IMR-90 (cell line): ENCODE measurements at regions not wholly inside any gene's neighbourhood (a gene's known extent, or its start where the extent isn't known, plus 50 kb on each side); places are given as distances from the start of the nearest gene placed in this dataset.

ENCODE experiments used
- ATAC-seq: fragments of 200-7000 bp; cut with Tn5 transposase; 2 replicates; pipeline ENCODE4 v1.9.1; 2020; ENCODE audit warnings: low read depth, mild to moderate bottlenecking, moderate library complexity
- BruUV-seq: library from RNA; stranded (reverse); fragments of 400-500 nt; replicated peaks from 2 replicates; lab custom pipeline; 2021; lab: Mats Ljungman, UMichigan
- CTCF ChIA-PET: fragments of 300-600 bp; formaldehyde crosslinking; extraction: SDS; loops from one replicate; lab custom pipeline; 2021; ENCODE audit warnings: antibody characterized with exemption; lab: Yijun Ruan, JAX
- POLR2A ChIA-PET: fragments of 300-600 bp; sonication (Branson Sonifier 250); formaldehyde crosslinking; loops from one replicate; lab custom pipeline; 2022; ENCODE audit warnings: antibody characterized with exemption; ENCODE audit not compliant: unreplicated experiment; lab: Charles Lee
- DNase-seq: peaks from one replicate; pipeline ENCODE4 v3.0.0; 2013
- H2AFZ ChIP-seq: replicated peaks from 2 replicates; pipeline ENCODE3; 2013; ENCODE audit warnings: low read length, mild to moderate bottlenecking; ENCODE audit not compliant: poor library complexity
- H2AK5ac ChIP-seq: 2 replicates; pipeline ENCODE4 v1.6.1; 2013; ENCODE audit warnings: low read depth, low read length, inconsistent platforms
- H2AK9ac ChIP-seq: replicated peaks from 2 replicates; pipeline ENCODE3; 2013; ENCODE audit warnings: mild to moderate bottlenecking, low read depth, low read length, moderate library complexity; ENCODE audit not compliant: poor library complexity
- H2BK120ac ChIP-seq: 2 replicates; pipeline ENCODE4 v1.6.1; 2013; ENCODE audit warnings: low read depth, low read length, inconsistent platforms
- H2BK15ac ChIP-seq: 3 replicates; pipeline ENCODE4 v1.6.1; 2013; ENCODE audit warnings: low read depth, low read length, inconsistent platforms
- H2BK20ac ChIP-seq: 2 replicates; pipeline ENCODE4 v1.6.1; 2013; ENCODE audit warnings: low read depth, mild to moderate bottlenecking, inconsistent platforms, low read length, moderate library complexity
- H2BK5ac ChIP-seq: 2 replicates; pipeline ENCODE4 v1.6.1; 2013; ENCODE audit warnings: mild to moderate bottlenecking, low read depth, low read length, inconsistent platforms; ENCODE audit not compliant: poor library complexity, severe bottlenecking
- H3K14ac ChIP-seq: replicated peaks from 2 replicates; pipeline ENCODE4 v1.6.1; 2013; ENCODE audit warnings: low read depth, low read length, inconsistent platforms
- H3K18ac ChIP-seq: 2 replicates; pipeline ENCODE4 v1.6.1; 2013; ENCODE audit warnings: low read depth, low read length, control low read depth
- H3K23ac ChIP-seq: 2 replicates; pipeline ENCODE4 v1.6.1; 2013; ENCODE audit warnings: low read depth, low read length, inconsistent platforms
- H3K27ac ChIP-seq: 2 replicates; pipeline ENCODE4 v1.5.1; 2013; ENCODE audit warnings: mild to moderate bottlenecking, control low read depth, low read length; ENCODE audit not compliant: insufficient read depth
- H3K27me3 ChIP-seq: 2 replicates; pipeline ENCODE4 v1.6.1; 2013; ENCODE audit warnings: low read length; ENCODE audit not compliant: control insufficient read depth, insufficient read depth
- H3K36me3 ChIP-seq: 2 replicates; pipeline ENCODE4 v1.6.1; 2013; ENCODE audit warnings: low read length, mixed read lengths; ENCODE audit not compliant: control insufficient read depth, insufficient read depth
- H3K4ac ChIP-seq: 2 replicates; pipeline ENCODE4 v1.6.1; 2013; ENCODE audit warnings: low read depth, low read length, inconsistent platforms
- H3K4me1 ChIP-seq: 2 replicates; pipeline ENCODE4 v1.6.1; 2013; ENCODE audit warnings: low read length, mixed read lengths; ENCODE audit not compliant: control insufficient read depth, insufficient read depth
- H3K4me2 ChIP-seq: 2 replicates; pipeline ENCODE4 v1.6.1; 2013; ENCODE audit warnings: low read depth, mild to moderate bottlenecking, control low read depth, low read length, moderate library complexity
- H3K4me3 ChIP-seq: 2 replicates; pipeline ENCODE4 v1.5.1; 2013; ENCODE audit warnings: low read depth, mild to moderate bottlenecking, control low read depth, low read length, moderate library complexity; ENCODE audit not compliant: insufficient read depth
- H3K56ac ChIP-seq: 2 replicates; pipeline ENCODE4 v1.6.1; 2013; ENCODE audit warnings: low read length, inconsistent platforms; ENCODE audit not compliant: insufficient read depth; ENCODE audit errors: extremely low read depth
- H3K79me1 ChIP-seq, 2 experiments: 2 replicates each; pipeline ENCODE4 v1.6.1; 2013; ENCODE audit warnings: low read length in 2 of 2, inconsistent platforms in 1 of 2, low read depth in 1 of 2
- H3K9ac ChIP-seq: 2 replicates; pipeline ENCODE4 v1.6.1; 2013; ENCODE audit warnings: low read depth, low read length, control low read depth
- H3K9me1 ChIP-seq: 2 replicates; pipeline ENCODE4 v1.6.1; 2013; ENCODE audit warnings: low read length, inconsistent platforms; ENCODE audit not compliant: insufficient read depth
- H3K9me3 ChIP-seq: 2 replicates; pipeline ENCODE4 v1.6.1; 2013; ENCODE audit warnings: low read length; ENCODE audit not compliant: control insufficient read depth, insufficient read depth
- H4K20me1 ChIP-seq: 2 replicates; pipeline ENCODE4 v1.6.1; 2013; ENCODE audit warnings: low read length, inconsistent platforms; ENCODE audit not compliant: insufficient read depth
- H4K5ac ChIP-seq: 2 replicates; pipeline ENCODE4 v1.6.1; 2013; ENCODE audit warnings: mild to moderate bottlenecking, low read depth, low read length, control low read depth
- H4K8ac ChIP-seq, 2 experiments: 2 replicates each; pipeline ENCODE4 v1.6.1; 2013; ENCODE audit warnings: low read depth in 2 of 2, low read length in 2 of 2, control low read depth in 1 of 2, inconsistent platforms in 1 of 2
- H4K91ac ChIP-seq: 2 replicates; pipeline ENCODE4 v1.6.1; 2013; ENCODE audit warnings: low read depth, low read length, inconsistent platforms; ENCODE audit not compliant: insufficient read depth
- BHLHE40 ChIP-seq: fragments of 150-350 bp; IDR thresholded peaks from 2 replicates; pipeline ENCODE4 v1.6.1; 2016; ENCODE audit warnings: mild to moderate bottlenecking, low read depth, low read length
- CHD1 ChIP-seq: IDR thresholded peaks from 2 replicates; pipeline ENCODE4 v1.6.1; 2012; ENCODE audit warnings: low read depth, low read length, improper control_type of control experiment
- CTCF ChIP-seq: conservative IDR thresholded peaks from 2 replicates; pipeline ENCODE4 v1.5.1; 2012; ENCODE audit warnings: mild to moderate bottlenecking, low read depth, low read length, improper control_type of control experiment
- ELK1 ChIP-seq: fragments of 150-350 bp; IDR thresholded peaks from 2 replicates; pipeline ENCODE4 v1.6.1; 2016; ENCODE audit warnings: low read depth, mild to moderate bottlenecking, low read length, moderate library complexity, borderline replicate concordance
- FOS ChIP-seq: fragments of 150-350 bp; IDR thresholded peaks from 2 replicates; pipeline ENCODE4 v1.6.1; 2016; ENCODE audit warnings: low read depth, low read length
- MAFK ChIP-seq: IDR thresholded peaks from 2 replicates; pipeline ENCODE4 v1.6.1; 2012; ENCODE audit warnings: low read depth, low read length, improper control_type of control experiment
- MAZ ChIP-seq: IDR thresholded peaks from 2 replicates; pipeline ENCODE4 v1.6.1; 2012; ENCODE audit warnings: low read depth, mild to moderate bottlenecking, low read length, improper control_type of control experiment, moderate library complexity, borderline replicate concordance
- MXI1 ChIP-seq: IDR thresholded peaks from 2 replicates; pipeline ENCODE4 v1.6.1; 2012; ENCODE audit warnings: low read depth, mild to moderate bottlenecking, low read length, moderate library complexity, borderline replicate concordance
- NFE2L2 ChIP-seq: fragments of 150-350 bp; IDR thresholded peaks from 2 replicates; pipeline ENCODE4 v1.6.1; 2016; ENCODE audit warnings: low read depth, mild to moderate bottlenecking, low read length
- RAD21 ChIP-seq: IDR thresholded peaks from 2 replicates; pipeline ENCODE4 v1.6.1; 2012; ENCODE audit warnings: low read length, improper control_type of control experiment
- RCOR1 ChIP-seq: IDR thresholded peaks from 2 replicates; pipeline ENCODE4 v1.6.1; 2012; ENCODE audit warnings: mild to moderate bottlenecking, low read length, improper control_type of control experiment; ENCODE audit not compliant: insufficient replicate concordance
- SMC3 ChIP-seq: fragments of 150-350 bp; IDR thresholded peaks from 2 replicates; pipeline ENCODE4 v1.6.1; 2016; ENCODE audit warnings: low read depth, mild to moderate bottlenecking, antibody characterized with exemption, low read length, moderate library complexity
- USF2 ChIP-seq: fragments of 150-350 bp; IDR thresholded peaks from 2 replicates; pipeline ENCODE4 v1.6.1; 2017; ENCODE audit warnings: mild to moderate bottlenecking, antibody characterized with exemption, low read length, low read depth
- WGBS, 2 experiments: methylation state at CpG; one replicate each; pipeline versions ENCODE4 v1.1.5 to v1.1.7; 2013; ENCODE audit warnings: missing lambda C conversion rate in 2 of 2; ENCODE audit not compliant: insufficient read length in 1 of 2; ENCODE audit errors: extremely low coverage in 2 of 2; 5-methylcytosine and 5-hydroxymethylcytosine counted together
- dilution Hi-C: fragments of 300-500 bp; cut with HindIII; formaldehyde crosslinking; loops from one replicate; pipeline ENCODE4 v1.14.3; 2018; ENCODE audit warnings: low sequenced_read_pairs; ENCODE audit not compliant: unreplicated experiment
- in situ Hi-C: fragments of 300-500 bp; cut with MboI; formaldehyde crosslinking; loops from 3 replicates; pipeline ENCODE4 v1.14.3; 2019; ENCODE audit warnings: low sequenced_read_pairs, inconsistent platforms, mixed read lengths
- intact Hi-C: fragments of 100-400 bp; cut with micrococcal nuclease; formaldehyde crosslinking; loops from 2 replicates; pipeline ENCODE4 v1.10.0; 2022

- H3K79me1 ChIP-seq: no peaks in the 10 kb centered on the region
- in situ Hi-C loops: no loop called here
- intact Hi-C loops: no loop called here
- no peak overlapping the region for H4K91ac ChIP-seq
- no peak overlapping the region; the same call in 2 of the 3 replicates for H2BK15ac ChIP-seq
- H3K18ac ChIP-seq: no peak overlapping the region; the same call in 1 of the 2 replicates
- dilution Hi-C loops: no loop called here
- 93% methylated on average over 2 of the region's 8 CpGs; no CpG with 5 or more reads in 1 of the 2 experiments for WGBS, 2 experiments
- H3K4me1 ChIP-seq: no peaks in the 10 kb centered on the region; the same call in 1 of the 2 replicates
- ChIA-PET POLR2A (interaction anchor here (0.6 kb wide), 1 partner anchor 12 kb away, joined by 4 read pairs; no protein-coding TSS in a partner anchor), CTCF (no interaction called here)
- ATAC-seq: peak; percentile 32
- peak overlapping the region; percentile 10; the same call in 1 of the 2 replicates for H3K14ac ChIP-seq
- peak overlapping the region; percentile 39 for H2BK5ac ChIP-seq
- no peak overlapping the region for H2AFZ ChIP-seq
- H3K4ac ChIP-seq: peak overlapping the region; percentile 43; the same call in 1 of the 2 replicates
- H3K27ac ChIP-seq: no peak overlapping the region
- no peak overlapping the region for H2AK9ac ChIP-seq
- no peak overlapping the region for H3K4me2 ChIP-seq
- BruUV-seq: no TSS peak
- H3K36me3 ChIP-seq: no peaks in the 10 kb centered on the region
- no peaks in the 10 kb centered on the region for H3K9me3 ChIP-seq
- H2BK20ac ChIP-seq: no peak overlapping the region
- no peak overlapping the region for H3K56ac ChIP-seq
- H3K4me3 ChIP-seq: no peak overlapping the region
- H3K23ac ChIP-seq: no peak overlapping the region
- no peak overlapping the region for H3K9ac ChIP-seq
- peaks cover 3% of the 10 kb centered on the region for H3K9me1 ChIP-seq
- H4K20me1 ChIP-seq: no peaks in the 10 kb centered on the region
- TF ChIP-seq FOS (no peak), MAFK (no peak), SMC3 (no peak), CTCF (no peak), ELK1 (no peak), MAZ (no peak), MXI1 (no peak), CHD1 (no peak), RAD21 (no peak), BHLHE40 (no peak), NFE2L2 (no peak), RCOR1 (no peak), USF2 (no peak)
- H4K8ac ChIP-seq: 0 out of 4 replicates have a peak overlapping the region, but pooled peaks of 1 of the 2 experiments have one; percentile 25
- H2BK120ac ChIP-seq: no peak overlapping the region
- DNase-seq: peak; percentile 81
- no peak overlapping the region for H4K5ac ChIP-seq
- H3K27me3 ChIP-seq: no peaks in the 10 kb centered on the region
- peak overlapping the region; percentile 82 for H2AK5ac ChIP-seq
Observed at GRCh38 chr4:140223056-140223810, 69.2 kb upstream of the MAML3 start.
